HL-60 (cell line): ENCODE measurements at regions not wholly inside any gene's neighbourhood (a gene's known extent, or its start where the extent isn't known, plus 50 kb on each side); places are given as distances from the start of the nearest gene placed in this dataset.

ENCODE experiments used
- DNase-seq, 2 experiments: peaks; one replicate each; pipeline ENCODE4 v3.0.0-alpha.2; 2010 to 2020; ENCODE audit warnings: low read depth in 1 of 2, low spot score in 1 of 2
- H3K27ac ChIP-seq: fragments of 250-450 bp; sonication (Bioruptor Pico); replicated peaks from 2 replicates; pipeline ENCODE4 v1.5.1; 2020; ENCODE audit warnings: mild to moderate bottlenecking, moderate library complexity
- H3K27me3 ChIP-seq: fragments of 250-450 bp; sonication (Bioruptor Pico); 2 replicates; pipeline ENCODE4 v1.5.1; 2021; ENCODE audit warnings: mild to moderate bottlenecking, moderate library complexity; ENCODE audit not compliant: insufficient read depth, poor library complexity, severe bottlenecking
- H3K4me3 ChIP-seq: replicated peaks from 2 replicates; pipeline ENCODE4 v1.5.1; 2011; ENCODE audit warnings: mild to moderate bottlenecking, control low read depth, low read length; ENCODE audit not compliant: insufficient read depth
- CTCF ChIP-seq: IDR thresholded peaks from one replicate; pipeline ENCODE4 v1.5.1; 2011; ENCODE audit warnings: low read length, control low read depth, inconsistent platforms; ENCODE audit not compliant: insufficient read depth
- GABPA ChIP-seq: IDR thresholded peaks from 2 replicates; pipeline ENCODE4 v1.6.1; 2012; ENCODE audit warnings: low read depth
- POLR2AphosphoS5 ChIP-seq: IDR thresholded peaks from 2 replicates; pipeline ENCODE4 v1.6.1; 2012; ENCODE audit warnings: low read depth
- REST ChIP-seq: IDR thresholded peaks from 2 replicates; pipeline ENCODE4 v1.6.1; 2012; ENCODE audit warnings: low read depth; ENCODE audit not compliant: insufficient replicate concordance
- SPI1 ChIP-seq: IDR thresholded peaks from 2 replicates; pipeline ENCODE4 v1.6.1; 2012; ENCODE audit warnings: low read depth, mild to moderate bottlenecking, borderline replicate concordance

GRCh38 chr15:81534124-81534523, 160.1 kb upstream of the TMC3 start:
- DNase-seq = no peak
- Histone ChIP-seq H3K27me3 (no peaks in the 10 kb centered on the region), H3K27ac (no peak overlapping the region), H3K4me3 (no peak overlapping the region)
- TF ChIP-seq REST = no peak
- no peak for TF ChIP-seq POLR2AphosphoS5
- no peak for TF ChIP-seq CTCF
- no peak for TF ChIP-seq GABPA
- TF ChIP-seq SPI1 = no peak

- TF ChIP-seq GABPA = no peak
- no peak for TF ChIP-seq SPI1
- TF ChIP-seq POLR2AphosphoS5 = no peak
- no peak for TF ChIP-seq CTCF
- no peak for TF ChIP-seq REST
- Histone ChIP-seq H3K27me3 (no peaks in the 10 kb centered on the region), H3K4me3 (no peak overlapping the region), H3K27ac (no peak overlapping the region)
- no peak for DNase-seq
These were observed 158.0 kb upstream of the TMC3 start for GRCh38 chr15:81532001-81532400.

- H3K27me3 ChIP-seq = no peaks in the 10 kb centered on the region
- no peak for DNase-seq
- no peak for TF ChIP-seq SPI1
- no peak for TF ChIP-seq CTCF
- TF ChIP-seq REST = no peak
- TF ChIP-seq GABPA = no peak
- no peak overlapping the region for H3K27ac ChIP-seq
- H3K4me3 ChIP-seq = no peak overlapping the region
These were observed 157.1 kb upstream of the TMC3 start for GRCh38 chr15:81531109-81531592.
